A204.1 (cell line): ENCODE measurements at regions not wholly inside any gene's neighbourhood (a gene's known extent, or its start where the extent isn't known, plus 50 kb on each side); places are given as distances from the start of the nearest gene placed in this dataset.
"Not testable (repeated sequence)": the region's sequence is repeated elsewhere in the genome, so short reads cannot be mapped to it uniquely, and the experiment has no call there.

Experiments used
- FAIRE-seq: peaks from 2 replicates; lab custom pipeline; 2012; peaks lifted over from hg19 to GRCh38; lab: Jason Lieb, UNC

DNA sequence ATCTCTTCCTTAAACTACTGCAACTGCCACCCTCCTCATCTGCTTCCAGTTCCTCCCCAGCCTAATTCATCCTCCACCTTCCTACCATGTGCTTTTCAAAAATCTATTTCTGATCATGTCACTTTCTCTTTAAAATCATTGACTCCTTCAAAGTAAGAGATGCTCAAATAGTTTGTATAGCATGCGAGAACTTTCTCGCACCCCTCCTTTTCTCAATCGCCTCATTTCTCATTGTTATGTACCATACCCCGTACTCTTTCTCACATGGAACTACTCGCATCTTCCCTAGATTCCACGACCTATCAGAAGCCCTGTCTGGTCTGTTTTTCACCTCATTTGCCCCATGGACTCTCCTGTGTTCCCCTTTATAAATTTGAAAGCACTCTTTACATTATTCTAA lies 238.2 kb downstream of the NRIP1 start:
- FAIRE-seq: no peak

GRCh38 chr21:14825514-14825974 lies 239.3 kb downstream of the NRIP1 start:
- no peak for FAIRE-seq

- FAIRE-seq: no peak
Observed at GRCh38 chr21:14824126-14824525, 240.7 kb downstream of the NRIP1 start.

- FAIRE-seq: no peak
Observed at GRCh38 chr21:14817311-14817710, 247.5 kb downstream of the NRIP1 start.

- no peak for FAIRE-seq
Observed at GRCh38 chr21:14814991-14815390, 249.8 kb downstream of the NRIP1 start.

DNA sequence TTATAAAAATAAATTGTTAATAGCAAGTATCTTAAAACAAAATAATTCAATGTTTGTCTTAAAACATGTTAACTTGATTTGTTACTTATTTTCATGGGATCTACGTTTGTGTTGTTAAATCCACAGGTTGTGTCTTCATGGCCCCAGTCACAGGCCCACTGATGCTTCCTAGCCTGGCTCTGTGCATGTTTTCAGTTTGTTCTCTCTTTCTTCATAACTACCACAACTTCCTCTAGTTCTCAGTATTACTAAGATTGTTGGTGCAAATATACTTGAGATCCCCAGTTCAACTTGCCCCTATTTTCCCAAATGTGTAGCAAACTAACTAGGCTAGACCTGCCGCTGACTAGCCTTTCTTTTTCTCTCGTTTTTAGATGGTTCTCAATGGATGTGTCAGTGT lies 250.5 kb downstream of the NRIP1 start:
- FAIRE-seq: no peak

- not testable (repeated sequence) for FAIRE-seq
Observed at GRCh38 chr21:14804170-14804569, 258.1 kb upstream of the SAMSN1 start.

DNA sequence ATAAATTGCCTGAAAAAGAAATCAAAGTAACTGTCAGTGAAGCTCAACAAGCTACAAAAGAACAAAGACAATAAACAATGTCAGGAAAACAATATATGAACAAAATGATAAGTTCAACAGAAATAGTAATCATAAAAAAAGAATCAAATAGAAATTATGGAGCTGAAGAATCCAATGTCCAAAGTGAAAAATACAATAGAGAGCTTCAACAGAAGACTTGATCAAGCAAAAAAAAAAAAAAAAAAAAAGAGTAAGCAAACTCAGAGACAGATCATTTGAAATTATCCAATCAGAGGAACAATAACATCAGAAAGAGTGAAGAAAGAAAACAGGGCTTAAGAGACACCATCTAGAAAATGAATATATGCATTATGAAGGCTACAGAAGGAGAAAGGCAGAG lies 251.4 kb upstream of the SAMSN1 start:
- FAIRE-seq: no peak

DNA sequence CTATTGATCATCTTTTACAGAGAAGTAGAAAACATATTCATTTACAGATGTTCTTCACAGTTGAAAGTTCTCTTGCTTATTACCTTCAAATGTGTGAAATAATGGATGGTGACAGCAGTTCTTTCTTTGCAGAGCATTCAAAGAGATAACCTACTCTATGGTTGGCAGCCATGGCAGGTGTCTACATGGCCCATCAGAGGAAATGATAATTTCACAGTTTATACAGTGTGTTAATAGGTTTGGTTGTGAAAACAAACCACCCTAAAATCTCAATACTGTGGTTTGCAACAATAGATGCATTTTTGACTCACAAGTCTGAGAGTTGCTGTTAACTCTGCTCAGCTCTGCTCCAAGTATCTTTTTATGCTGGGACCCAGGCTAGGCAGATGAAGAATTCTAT lies 241.2 kb upstream of the SAMSN1 start:
- FAIRE-seq: no peak

- FAIRE-seq: no peak
Observed at GRCh38 chr21:14785679-14786078, 239.6 kb upstream of the SAMSN1 start.

DNA sequence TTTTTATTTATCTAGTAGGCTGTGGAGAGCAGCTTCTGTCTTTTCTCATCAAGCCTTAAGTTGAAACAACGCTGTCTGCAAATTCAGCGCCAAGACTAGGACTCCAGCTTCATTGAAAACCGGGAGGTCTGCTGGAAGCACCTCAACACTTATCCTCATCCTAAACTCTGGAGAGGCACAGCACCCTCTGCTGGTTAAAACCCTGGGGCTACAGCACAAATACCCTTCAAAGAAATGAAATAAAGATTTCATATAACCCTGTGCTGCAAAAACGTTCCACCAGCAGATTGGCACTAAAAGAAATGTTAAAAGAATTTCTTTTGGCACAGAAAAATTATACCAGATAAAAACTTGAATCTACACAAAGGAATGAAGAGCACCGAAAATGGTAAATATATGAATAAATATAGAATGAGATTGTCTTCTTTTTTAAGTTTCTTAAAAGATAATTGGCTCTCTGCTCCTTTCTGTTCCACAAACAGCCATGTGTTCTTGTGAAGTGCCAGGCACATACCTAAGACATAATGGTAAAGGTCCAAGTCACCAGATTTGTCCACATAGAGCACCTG lies 227.7 kb upstream of the SAMSN1 start:
- FAIRE-seq: no peak

- FAIRE-seq: no peak
Observed at GRCh38 chr21:14771593-14771992, 225.5 kb upstream of the SAMSN1 start.

DNA sequence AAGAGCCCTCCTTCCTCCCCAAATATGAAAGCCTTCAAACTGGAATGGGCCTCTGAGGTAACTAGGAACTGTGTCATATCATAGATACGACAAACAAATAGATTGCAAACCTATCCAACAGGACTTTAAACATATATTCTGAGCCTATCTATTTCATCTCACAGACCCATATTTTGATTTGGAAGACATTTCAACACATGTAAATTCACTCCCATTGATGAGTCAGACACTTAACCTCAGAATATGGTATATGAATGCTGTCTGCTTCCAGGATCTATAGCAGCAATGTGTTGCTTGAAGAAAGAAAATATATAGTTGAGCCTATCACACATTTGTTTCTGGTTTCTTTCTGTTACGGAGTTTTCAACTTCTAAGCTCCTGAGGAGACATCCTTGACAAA lies 221.9 kb upstream of the SAMSN1 start:
- no peak for FAIRE-seq

DNA sequence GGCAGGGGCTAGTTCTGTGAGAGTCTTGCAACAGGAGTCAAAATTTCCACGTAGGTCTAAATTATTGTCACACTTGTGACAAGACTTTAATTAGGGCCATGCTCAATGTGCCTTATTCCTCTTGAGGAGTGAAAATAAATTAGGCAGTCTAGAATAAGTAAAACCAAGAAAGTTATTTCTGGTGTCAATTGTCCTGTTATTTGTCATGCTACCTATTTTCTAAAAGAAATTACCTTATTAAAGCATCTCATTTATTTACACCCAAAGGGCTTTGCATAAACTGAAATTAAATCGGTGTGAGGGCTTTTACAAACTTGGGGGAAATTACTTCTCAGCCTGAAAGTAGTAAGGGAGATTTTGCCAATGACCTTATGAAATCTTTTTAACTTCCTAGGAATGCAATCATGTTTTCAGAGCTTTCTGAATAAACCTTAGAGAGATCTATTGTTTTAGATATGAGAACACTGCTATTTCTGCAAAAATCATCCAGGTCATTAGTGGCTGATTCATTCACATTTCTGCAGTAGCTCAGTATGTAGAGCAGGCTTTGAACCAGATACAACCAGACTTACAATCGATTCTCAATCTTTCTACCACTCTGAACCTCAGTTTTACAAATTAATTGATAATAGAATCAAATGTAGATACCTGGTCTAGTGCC lies 221.2 kb upstream of the SAMSN1 start:
- FAIRE-seq: no peak

DNA sequence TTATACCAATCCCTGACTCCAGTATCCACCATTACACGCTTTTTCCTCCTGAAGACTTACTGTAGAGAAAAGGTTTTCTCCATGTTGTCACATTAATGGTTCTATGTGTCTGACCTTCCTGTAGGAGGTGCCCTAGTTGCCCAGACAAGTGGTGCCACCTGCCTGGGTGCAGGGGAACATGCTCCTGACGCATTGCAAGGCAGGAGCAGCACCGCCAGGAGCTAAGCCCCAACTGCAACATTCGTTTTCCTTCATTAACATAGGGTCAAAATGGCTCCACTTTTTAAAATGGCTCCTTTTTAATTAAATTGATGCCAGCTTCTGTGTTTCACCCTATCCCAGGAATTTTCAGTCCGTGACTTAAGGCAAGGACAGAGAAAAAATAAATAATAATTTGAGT lies 220.1 kb upstream of the SAMSN1 start:
- FAIRE-seq: no peak

- FAIRE-seq: no peak
Observed at GRCh38 chr21:14763695-14764064, 217.6 kb upstream of the SAMSN1 start.

DNA sequence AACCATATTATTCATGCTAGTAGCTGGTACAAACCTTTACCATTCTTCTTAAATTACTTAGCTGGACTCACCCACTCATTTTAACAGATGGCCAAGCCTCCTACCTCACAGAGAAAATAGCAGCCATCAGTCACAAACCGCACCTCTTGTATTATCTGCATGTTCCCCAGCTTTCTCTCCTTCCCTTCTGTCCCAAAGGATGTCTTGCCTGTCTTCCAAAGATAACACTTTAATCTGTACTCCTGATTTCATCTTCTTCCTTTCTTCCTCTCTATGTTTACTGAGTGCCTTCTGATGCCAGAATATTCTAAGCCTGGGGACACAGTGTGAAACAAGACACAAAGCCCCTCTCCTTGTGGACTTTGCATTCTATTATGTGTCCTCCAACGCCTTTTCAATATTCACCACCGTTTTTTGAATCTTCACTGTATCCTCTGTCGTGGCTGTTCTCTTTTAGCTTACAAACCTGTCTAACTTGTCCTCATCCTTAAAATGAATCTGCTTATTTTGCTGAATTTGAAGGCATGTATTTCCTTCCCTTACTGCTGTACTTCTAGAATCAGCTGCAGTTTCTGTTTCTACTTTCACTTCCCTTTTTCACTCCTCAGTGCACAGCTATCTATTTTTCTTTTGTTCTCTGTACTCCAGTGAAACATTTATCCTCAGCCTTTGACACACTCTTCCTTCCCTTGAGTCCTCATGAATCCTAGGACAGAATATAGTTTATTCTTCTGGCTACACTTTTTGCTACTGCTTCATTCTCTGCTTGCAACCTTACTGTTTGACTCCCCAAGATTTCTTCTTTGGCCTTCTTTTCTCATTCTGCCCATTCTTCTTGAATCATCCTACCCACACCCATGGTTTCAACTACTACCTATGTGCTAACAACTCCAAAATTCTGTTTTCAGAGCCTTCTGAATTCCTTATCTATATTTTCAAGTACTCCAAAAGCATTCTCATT lies 216.9 kb upstream of the SAMSN1 start:
- FAIRE-seq: no peak

DNA sequence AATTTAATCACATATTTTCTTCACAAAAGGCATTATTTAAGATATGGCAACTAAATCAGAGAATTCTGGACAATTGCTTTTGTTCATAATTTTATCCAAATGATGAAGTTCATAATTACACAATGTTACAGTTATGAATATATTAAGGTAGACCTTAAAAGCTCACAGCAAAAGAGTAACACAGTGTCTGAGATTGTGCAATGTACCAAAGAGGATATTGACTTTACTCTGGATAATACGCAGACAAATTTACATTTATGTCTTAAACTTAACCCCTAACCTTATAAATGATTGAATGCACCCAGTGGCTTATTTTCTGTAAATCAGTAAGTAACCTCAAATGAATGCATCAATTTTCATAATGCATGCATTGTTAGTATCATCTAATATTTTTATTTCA lies 216.2 kb upstream of the SAMSN1 start:
- FAIRE-seq: no peak

GRCh38 chr21:14759285-14759684 lies 213.2 kb upstream of the SAMSN1 start:
- no peak for FAIRE-seq

GRCh38 chr21:14758849-14759248 lies 212.7 kb upstream of the SAMSN1 start:
- FAIRE-seq: no peak

DNA sequence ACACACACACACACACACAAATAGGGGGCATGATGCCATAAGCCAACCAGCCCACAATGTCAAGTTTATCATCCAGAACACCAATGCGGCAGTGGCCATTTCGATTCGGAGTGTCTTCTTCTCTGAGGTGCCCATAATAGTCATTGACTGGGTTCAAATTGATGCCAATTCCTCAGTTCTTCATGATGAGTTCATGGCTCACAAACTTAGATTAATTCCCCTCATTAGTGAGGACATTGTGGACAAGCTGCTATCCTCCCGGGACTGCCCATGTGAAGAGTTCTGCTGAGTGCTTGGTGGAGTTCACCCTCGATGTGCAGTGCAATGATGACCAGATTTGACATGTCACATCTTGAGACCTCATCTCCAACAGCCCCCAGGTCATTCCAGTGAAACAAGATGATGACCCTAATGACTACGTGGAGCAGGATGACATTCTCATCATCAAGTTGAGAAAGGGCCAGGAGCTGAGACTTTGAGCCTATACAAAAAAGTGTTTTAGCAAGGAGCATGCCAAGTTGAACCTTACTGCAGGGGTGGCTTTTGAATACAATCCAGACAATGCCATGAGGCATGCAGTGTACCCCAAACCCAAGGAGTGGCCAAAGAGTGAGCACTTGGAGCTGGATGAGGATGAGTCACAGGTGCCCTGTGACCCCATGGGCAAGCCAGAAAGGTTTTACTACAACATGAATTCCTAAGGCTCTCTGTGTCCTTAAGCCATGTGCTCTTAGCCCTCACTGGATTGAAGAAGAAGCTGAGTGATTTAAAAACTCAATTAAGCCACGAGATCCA lies 211.6 kb upstream of the SAMSN1 start:
- FAIRE-seq: no peak

- FAIRE-seq: no peak
Observed at GRCh38 chr21:14755086-14755485, 209.0 kb upstream of the SAMSN1 start.
